WTC11 (cell line): ENCODE measurements at regions not wholly inside any gene's neighbourhood (a gene's known extent, or its start where the extent isn't known, plus 50 kb on each side); places are given as distances from the start of the nearest gene placed in this dataset.
"Not testable (repeated sequence)": the region's sequence is repeated elsewhere in the genome, so short reads cannot be mapped to it uniquely, and the experiment has no call there.

Experiments used
- ATAC-seq: fragments of 200-7000 bp; cut with Tn5 transposase; 2 replicates; pipeline ENCODE4 v1.10.0; 2021; ENCODE audit warnings: mild to moderate bottlenecking, moderate library complexity
- CTCF ChIA-PET: fragments of 300-600 bp; sonication (Branson Sonifier 250); formaldehyde crosslinking; loops from one replicate; lab custom pipeline; 2021; ENCODE audit warnings: antibody characterized with exemption; lab: Charles Lee
- POLR2A ChIA-PET: fragments of 350-600 bp; sonication (Branson Sonifier 250); formaldehyde crosslinking; loops from one replicate; lab custom pipeline; 2021; ENCODE audit warnings: antibody characterized with exemption; lab: Charles Lee
- DNase-seq: peaks from one replicate; pipeline ENCODE4 v3.0.0; 2021; ENCODE audit warnings: low spot score
- H3K27ac Mint-ChIP-seq: 2 replicates; pipeline ENCODE4 v1.8.0; 2021; ENCODE audit warnings: mixed read lengths
- H3K27me3 Mint-ChIP-seq: 2 replicates; pipeline ENCODE4 v1.8.0; 2021; ENCODE audit warnings: low read depth, mild to moderate bottlenecking, moderate library complexity, mixed read lengths
- H3K36me3 Mint-ChIP-seq: 2 replicates; pipeline ENCODE4 v1.8.0; 2021; ENCODE audit warnings: mixed read lengths
- H3K4me1 Mint-ChIP-seq: 2 replicates; pipeline ENCODE4 v1.8.0; 2022; ENCODE audit warnings: mixed read lengths
- H3K4me3 Mint-ChIP-seq: 2 replicates; pipeline ENCODE4 v1.8.0; 2021; ENCODE audit warnings: mild to moderate bottlenecking, moderate library complexity, mixed read lengths
- H3K9me3 Mint-ChIP-seq: 2 replicates; pipeline ENCODE4 v1.8.0; 2021; ENCODE audit warnings: mixed read lengths
- ATF1 ChIP-seq: sonication (generic); formaldehyde crosslinking; IDR thresholded peaks from 2 replicates; pipeline ENCODE4 v1.8.1; 2023; ENCODE audit warnings: mild to moderate bottlenecking, moderate library complexity, missing genetic modification reagents
- CREM ChIP-seq: sonication (generic); formaldehyde crosslinking; IDR thresholded peaks from 2 replicates; pipeline ENCODE4 v1.8.1; 2022; ENCODE audit warnings: mild to moderate bottlenecking, missing genetic modification reagents, moderate library complexity
- ETV6 ChIP-seq: sonication (generic); formaldehyde crosslinking; IDR thresholded peaks from 2 replicates; pipeline ENCODE4 v1.8.1; 2022; ENCODE audit warnings: mild to moderate bottlenecking, missing genetic modification reagents
- FOXJ3 ChIP-seq: sonication (generic); formaldehyde crosslinking; IDR thresholded peaks from 2 replicates; pipeline ENCODE4 v1.9.0; 2021; ENCODE audit warnings: missing genetic modification reagents, mild to moderate bottlenecking, borderline replicate concordance
- FOXP1 ChIP-seq: sonication (generic); formaldehyde crosslinking; IDR thresholded peaks from 2 replicates; pipeline ENCODE4 v1.8.0; 2022; ENCODE audit warnings: missing genetic modification reagents, mild to moderate bottlenecking, moderate library complexity, borderline replicate concordance
- GABPB1 ChIP-seq: sonication (generic); formaldehyde crosslinking; IDR thresholded peaks from 2 replicates; pipeline ENCODE4 v1.8.1; 2023; ENCODE audit warnings: mild to moderate bottlenecking, missing genetic modification reagents
- GRHL2 ChIP-seq: fragments of 250-450 bp; sonication (Bioruptor Pico); IDR thresholded peaks from 2 replicates; pipeline ENCODE4 v1.8.0; 2022; ENCODE audit warnings: mild to moderate bottlenecking, moderate library complexity; ENCODE audit not compliant: insufficient replicate concordance, severe bottlenecking
- GTF2I ChIP-seq: fragments of 250-450 bp; sonication (Bioruptor Pico); conservative IDR thresholded peaks from 2 replicates; pipeline ENCODE4 v1.4.0; 2021; ENCODE audit warnings: mild to moderate bottlenecking
- JAZF1 ChIP-seq: fragments of 250-450 bp; sonication (Bioruptor Pico); IDR thresholded peaks from 2 replicates; pipeline ENCODE4 v1.9.0; 2021; ENCODE audit warnings: moderate library complexity, mild to moderate bottlenecking, inconsistent platforms
- JUN ChIP-seq: sonication (generic); formaldehyde crosslinking; IDR thresholded peaks from 2 replicates; pipeline ENCODE4 v1.8.0; 2023; ENCODE audit warnings: mild to moderate bottlenecking, missing genetic modification reagents
- NFYB ChIP-seq: sonication (generic); formaldehyde crosslinking; conservative IDR thresholded peaks from 2 replicates; pipeline ENCODE4 v1.8.0; 2022; ENCODE audit warnings: low read depth, missing genetic modification reagents
- OVOL2 ChIP-seq: fragments of 250-450 bp; sonication (Bioruptor Pico); IDR thresholded peaks from 2 replicates; pipeline ENCODE4 v1.9.0; 2021; ENCODE audit warnings: mild to moderate bottlenecking, borderline replicate concordance
- RELA ChIP-seq: sonication (generic); formaldehyde crosslinking; IDR thresholded peaks from 2 replicates; pipeline ENCODE4 v1.8.1; 2022; ENCODE audit warnings: missing genetic modification reagents, mild to moderate bottlenecking, borderline replicate concordance
- TEAD4 ChIP-seq: sonication (generic); formaldehyde crosslinking; IDR thresholded peaks from 2 replicates; pipeline ENCODE4 v1.8.0; 2022; ENCODE audit warnings: mild to moderate bottlenecking, missing genetic modification reagents
- TP53 ChIP-seq: sonication (generic); formaldehyde crosslinking; IDR thresholded peaks from 2 replicates; pipeline ENCODE4 v1.8.1; 2023; ENCODE audit warnings: mild to moderate bottlenecking, missing genetic modification reagents
- ZNF121 ChIP-seq: sonication (generic); formaldehyde crosslinking; IDR thresholded peaks from 2 replicates; pipeline ENCODE4 v1.8.0; 2023; ENCODE audit warnings: missing genetic modification reagents
- ZNF232 ChIP-seq: sonication (generic); formaldehyde crosslinking; IDR thresholded peaks from 2 replicates; pipeline ENCODE4 v1.8.0; 2022; ENCODE audit warnings: mild to moderate bottlenecking, missing genetic modification reagents
- ZNF671 ChIP-seq: fragments of 250-450 bp; sonication (Bioruptor Pico); IDR thresholded peaks from 2 replicates; pipeline ENCODE4 v1.8.0; 2021; ENCODE audit warnings: mild to moderate bottlenecking
- TF ChIP-seq, protein P1 (sequence below): sonication (generic); formaldehyde crosslinking; IDR thresholded peaks from 2 replicates; pipeline ENCODE4 v1.8.1; 2023; ENCODE audit warnings: mild to moderate bottlenecking, missing genetic modification reagents, moderate library complexity
- TF ChIP-seq, protein P2 (sequence below): sonication (generic); formaldehyde crosslinking; IDR thresholded peaks from 2 replicates; pipeline ENCODE4 v1.8.0; 2022; ENCODE audit warnings: mild to moderate bottlenecking, missing genetic modification reagents
- TF ChIP-seq, protein P3 (sequence below): sonication (generic); formaldehyde crosslinking; IDR thresholded peaks from 2 replicates; pipeline ENCODE4 v1.8.1; 2023; ENCODE audit warnings: mild to moderate bottlenecking, missing genetic modification reagents

DNA sequence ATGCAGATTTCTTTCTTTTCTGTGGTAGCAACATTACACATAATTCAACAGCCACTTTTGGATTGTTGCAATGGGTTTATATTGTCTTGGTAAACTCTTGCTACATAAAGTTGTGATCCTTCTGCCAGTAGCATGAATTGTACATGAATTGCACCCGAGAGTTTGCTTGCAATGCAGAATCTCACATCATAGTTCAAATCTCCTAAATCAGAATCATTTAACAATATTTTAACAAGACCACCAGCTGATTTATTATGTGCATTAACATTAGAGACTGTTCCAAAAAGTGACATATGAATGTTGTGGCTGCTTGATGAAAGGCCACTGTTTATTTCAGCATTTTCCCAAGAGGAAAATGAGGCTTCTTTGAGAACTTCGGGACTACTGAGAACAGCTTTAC lies 1491.8 kb upstream of the NUDT12 start:
- Mint-ChIP-seq H3K27ac (no peak overlapping the region), H3K9me3 (peaks cover 47% of the 10 kb centered on the region), H3K36me3 (peaks cover 10% of the 10 kb centered on the region; the same call in 1 of the 2 replicates), H3K4me3 (no peak overlapping the region), H3K27me3 (no peaks in the 10 kb centered on the region), H3K4me1 (no peaks in the 10 kb centered on the region)
- ChIA-PET POLR2A (no interaction called here), CTCF (no interaction called here)
- ATAC-seq: no peak
- TF ChIP-seq FOXJ3 (CRISPR knock-in tag) (no peak), ZNF232 (CRISPR knock-in tag) (no peak), ATF1 (no peak)
- DNase-seq: no peak

DNA sequence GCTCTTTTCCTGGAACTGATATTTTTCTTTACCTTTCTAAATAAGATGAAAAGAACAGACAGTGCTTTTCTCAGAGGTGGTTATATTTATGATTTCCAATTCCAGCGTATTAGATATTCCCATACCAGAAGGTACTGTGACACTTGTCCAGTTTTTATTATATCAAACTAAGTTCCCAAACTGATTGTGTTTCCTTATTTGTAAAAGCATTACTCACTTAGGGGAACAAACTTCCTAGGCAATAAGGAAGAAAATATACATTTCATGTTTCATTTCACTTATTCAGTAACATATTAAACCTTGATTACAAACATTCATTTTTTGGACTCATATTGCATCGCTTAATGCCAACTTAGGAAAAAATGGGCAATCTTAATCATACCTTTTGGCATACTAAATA lies 1480.0 kb upstream of the NUDT12 start:
- H3K36me3 Mint-ChIP-seq: no peaks in the 10 kb centered on the region
- H3K27me3 Mint-ChIP-seq: no peaks in the 10 kb centered on the region
- H3K9me3 Mint-ChIP-seq: peaks cover 7% of the 10 kb centered on the region; the same call in 1 of the 2 replicates
- no peaks in the 10 kb centered on the region for H3K4me1 Mint-ChIP-seq
- H3K4me3 Mint-ChIP-seq: no peak overlapping the region
- ChIA-PET POLR2A (no interaction called here), CTCF (no interaction called here)
- DNase-seq (no peak), ATAC-seq (no peak)
- no peak for TF ChIP-seq ZNF671 (CRISPR knock-in tag)
- H3K27ac Mint-ChIP-seq: no peak overlapping the region

DNA sequence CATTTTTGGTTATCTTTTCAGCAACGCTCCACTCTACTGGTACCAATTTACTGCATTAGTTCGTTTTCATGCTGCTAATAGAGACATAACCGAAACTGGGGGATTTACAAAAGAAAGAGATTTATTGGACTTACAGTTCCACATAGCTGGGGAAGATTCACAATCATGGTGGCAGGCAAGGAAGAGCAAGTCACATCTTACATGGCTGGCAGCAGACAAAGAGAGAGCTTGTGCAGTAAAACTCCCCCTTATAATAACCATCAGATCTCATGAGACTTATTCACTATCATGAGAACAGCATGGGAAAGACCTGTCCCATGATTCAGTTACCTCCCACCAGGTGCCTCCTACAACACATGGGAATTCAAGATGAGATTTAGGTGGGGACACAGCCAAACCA lies 1474.2 kb upstream of the NUDT12 start:
- CTCF ChIA-PET, H3K27me3 Mint-ChIP-seq, H3K4me1 Mint-ChIP-seq, DNase-seq, H3K4me3 Mint-ChIP-seq, POLR2A ChIA-PET, H3K27ac Mint-ChIP-seq, ATAC-seq: not testable (repeated sequence)
- H3K9me3 Mint-ChIP-seq: peaks cover 32% of the 10 kb centered on the region
- H3K36me3 Mint-ChIP-seq: peaks cover 11% of the 10 kb centered on the region

DNA sequence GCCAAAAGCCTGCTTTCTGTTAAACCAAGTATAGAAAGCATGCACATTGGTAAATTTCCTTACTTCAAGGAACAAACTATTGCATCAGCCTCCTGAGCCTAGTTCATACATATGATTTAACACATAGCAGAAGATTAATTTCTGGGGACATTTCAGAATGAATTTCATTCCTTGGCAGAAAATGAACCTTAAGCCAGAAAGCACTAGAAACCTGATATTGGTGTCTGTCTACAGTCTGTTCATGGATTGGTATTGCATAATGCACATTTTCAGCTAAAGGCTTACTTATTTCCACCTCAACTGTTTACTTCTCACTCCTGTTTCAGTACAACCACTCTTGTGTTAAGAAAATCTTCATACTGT lies 1471.8 kb upstream of the NUDT12 start:
- no peak overlapping the region for H3K27ac Mint-ChIP-seq
- no peak overlapping the region for H3K4me3 Mint-ChIP-seq
- H3K4me1 Mint-ChIP-seq: no peaks in the 10 kb centered on the region
- TF ChIP-seq JAZF1 (CRISPR knock-in tag) (no peak), ZNF121 (no peak), GRHL2 (CRISPR knock-in tag) (no peak), GTF2I (no peak), TP53 (CRISPR knock-in tag) (no peak), NFYB (CRISPR knock-in tag) (no peak), RELA (CRISPR knock-in tag) (no peak), CREM (CRISPR knock-in tag) (no peak)
- TF ChIP-seq, all 79 proteins: peak for 0
- ATAC-seq (no peak), DNase-seq (no peak)
- peaks cover 32% of the 10 kb centered on the region for H3K9me3 Mint-ChIP-seq
- POLR2A ChIA-PET: no interaction called here
- peaks cover 11% of the 10 kb centered on the region for H3K36me3 Mint-ChIP-seq
- CTCF ChIA-PET: no interaction called here
- no peaks in the 10 kb centered on the region; the same call in 1 of the 2 replicates for H3K27me3 Mint-ChIP-seq

DNA sequence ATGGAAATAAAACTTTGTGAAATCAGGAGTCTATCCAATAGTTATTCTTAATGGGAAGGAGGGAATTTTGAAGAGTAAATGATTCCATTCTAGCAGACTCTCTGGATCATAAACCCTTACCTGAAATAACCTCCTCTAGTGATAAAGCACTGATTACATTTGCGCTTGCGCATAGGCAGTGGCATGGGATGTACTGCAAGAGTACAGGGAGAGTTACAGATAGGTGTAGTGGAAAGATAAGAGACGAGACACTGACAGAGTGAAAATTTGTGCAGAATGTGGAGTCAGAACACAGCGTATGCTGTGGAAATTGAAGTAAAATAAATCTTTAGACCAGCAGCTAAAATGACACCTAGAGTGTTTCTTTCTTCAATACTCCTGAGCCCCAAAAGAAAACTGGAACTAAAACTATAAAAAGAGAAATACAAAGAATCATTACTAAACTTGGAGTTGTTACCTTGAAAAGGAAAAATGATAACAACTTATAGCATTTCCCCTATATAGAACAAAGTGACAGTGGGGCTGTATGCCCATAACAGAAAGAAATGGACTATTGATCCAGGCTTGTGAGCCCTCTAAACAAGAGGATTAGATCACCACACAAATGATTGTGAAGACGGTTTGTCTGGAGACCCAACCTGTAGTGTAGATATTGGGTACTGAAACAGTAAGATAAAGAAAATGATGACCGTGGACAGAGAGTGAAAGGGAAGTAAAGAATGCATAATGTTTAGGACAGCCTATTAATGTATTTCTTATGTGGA lies 1471.2 kb upstream of the NUDT12 start:
- CTCF ChIA-PET: no interaction called here
- Mint-ChIP-seq H3K36me3 (peaks cover 11% of the 10 kb centered on the region), H3K4me3 (no peak overlapping the region), H3K27me3 (no peaks in the 10 kb centered on the region; the same call in 1 of the 2 replicates), H3K4me1 (no peaks in the 10 kb centered on the region), H3K9me3 (peaks cover 32% of the 10 kb centered on the region), H3K27ac (no peak overlapping the region)
- ATAC-seq (no peak), DNase-seq (no peak)
- POLR2A ChIA-PET: no interaction called here
- TF ChIP-seq, protein P1, sequence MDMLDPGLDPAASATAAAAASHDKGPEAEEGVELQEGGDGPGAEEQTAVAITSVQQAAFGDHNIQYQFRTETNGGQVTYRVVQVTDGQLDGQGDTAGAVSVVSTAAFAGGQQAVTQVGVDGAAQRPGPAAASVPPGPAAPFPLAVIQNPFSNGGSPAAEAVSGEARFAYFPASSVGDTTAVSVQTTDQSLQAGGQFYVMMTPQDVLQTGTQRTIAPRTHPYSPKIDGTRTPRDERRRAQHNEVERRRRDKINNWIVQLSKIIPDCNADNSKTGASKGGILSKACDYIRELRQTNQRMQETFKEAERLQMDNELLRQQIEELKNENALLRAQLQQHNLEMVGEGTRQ (CRISPR knock-in tag): no peak
- no peak for TF ChIP-seq GABPB1 (CRISPR knock-in tag)
- TF ChIP-seq ATF1: no peak
- TF ChIP-seq TEAD4 (CRISPR knock-in tag): no peak
- TF ChIP-seq ETV6 (CRISPR knock-in tag): no peak
- TF ChIP-seq OVOL2 (CRISPR knock-in tag): no peak
- no peak for TF ChIP-seq JUN (CRISPR knock-in tag)
- no peak for TF ChIP-seq RELA (CRISPR knock-in tag)
- TF ChIP-seq, protein P2, sequence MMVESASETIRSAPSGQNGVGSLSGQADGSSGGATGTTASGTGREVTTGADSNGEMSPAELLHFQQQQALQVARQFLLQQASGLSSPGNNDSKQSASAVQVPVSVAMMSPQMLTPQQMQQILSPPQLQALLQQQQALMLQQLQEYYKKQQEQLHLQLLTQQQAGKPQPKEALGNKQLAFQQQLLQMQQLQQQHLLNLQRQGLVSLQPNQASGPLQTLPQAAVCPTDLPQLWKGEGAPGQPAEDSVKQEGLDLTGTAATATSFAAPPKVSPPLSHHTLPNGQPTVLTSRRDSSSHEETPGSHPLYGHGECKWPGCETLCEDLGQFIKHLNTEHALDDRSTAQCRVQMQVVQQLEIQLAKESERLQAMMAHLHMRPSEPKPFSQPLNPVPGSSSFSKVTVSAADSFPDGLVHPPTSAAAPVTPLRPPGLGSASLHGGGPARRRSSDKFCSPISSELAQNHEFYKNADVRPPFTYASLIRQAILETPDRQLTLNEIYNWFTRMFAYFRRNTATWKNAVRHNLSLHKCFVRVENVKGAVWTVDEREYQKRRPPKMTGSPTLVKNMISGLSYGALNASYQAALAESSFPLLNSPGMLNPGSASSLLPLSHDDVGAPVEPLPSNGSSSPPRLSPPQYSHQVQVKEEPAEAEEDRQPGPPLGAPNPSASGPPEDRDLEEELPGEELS (CRISPR knock-in tag): no peak
- no peak for TF ChIP-seq FOXJ3 (CRISPR knock-in tag)
- TF ChIP-seq FOXP1: no peak
- TF ChIP-seq, protein P3, sequence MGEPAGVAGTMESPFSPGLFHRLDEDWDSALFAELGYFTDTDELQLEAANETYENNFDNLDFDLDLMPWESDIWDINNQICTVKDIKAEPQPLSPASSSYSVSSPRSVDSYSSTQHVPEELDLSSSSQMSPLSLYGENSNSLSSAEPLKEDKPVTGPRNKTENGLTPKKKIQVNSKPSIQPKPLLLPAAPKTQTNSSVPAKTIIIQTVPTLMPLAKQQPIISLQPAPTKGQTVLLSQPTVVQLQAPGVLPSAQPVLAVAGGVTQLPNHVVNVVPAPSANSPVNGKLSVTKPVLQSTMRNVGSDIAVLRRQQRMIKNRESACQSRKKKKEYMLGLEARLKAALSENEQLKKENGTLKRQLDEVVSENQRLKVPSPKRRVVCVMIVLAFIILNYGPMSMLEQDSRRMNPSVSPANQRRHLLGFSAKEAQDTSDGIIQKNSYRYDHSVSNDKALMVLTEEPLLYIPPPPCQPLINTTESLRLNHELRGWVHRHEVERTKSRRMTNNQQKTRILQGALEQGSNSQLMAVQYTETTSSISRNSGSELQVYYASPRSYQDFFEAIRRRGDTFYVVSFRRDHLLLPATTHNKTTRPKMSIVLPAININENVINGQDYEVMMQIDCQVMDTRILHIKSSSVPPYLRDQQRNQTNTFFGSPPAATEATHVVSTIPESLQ (CRISPR knock-in tag): no peak
